HG03103 (cell line): ENCODE measurements at regions not wholly inside any gene's neighbourhood (a gene's known extent, or its start where the extent isn't known, plus 50 kb on each side); places are given as distances from the start of the nearest gene placed in this dataset.

Experiments
- ATAC-seq: cut with Tn5 transposase; IDR thresholded peaks from one replicate; pipeline ENCODE4 v1.9.1; 2021; ENCODE audit warnings: low read depth; ENCODE audit not compliant: unreplicated experiment

GRCh38 chr10:36265741-36266140 lies 623.6 kb upstream of the FZD8 start:
- ATAC-seq: no peak

- no peak for ATAC-seq
Measured at GRCh38 chr10:36263871-36264270, 621.8 kb upstream of the FZD8 start.

- no peak for ATAC-seq
Measured at GRCh38 chr10:36256948-36257356, 614.9 kb upstream of the FZD8 start.

GRCh38 chr10:36256166-36256565 lies 614.1 kb upstream of the FZD8 start:
- ATAC-seq: no peak

GRCh38 chr10:36254199-36254598 lies 612.1 kb upstream of the FZD8 start:
- no peak for ATAC-seq

GRCh38 chr10:36253731-36254130 lies 611.6 kb upstream of the FZD8 start:
- no peak for ATAC-seq

- ATAC-seq: no peak
Measured at GRCh38 chr10:36251068-36251467, 609.0 kb upstream of the FZD8 start.

- ATAC-seq: no peak
Measured at GRCh38 chr10:36248304-36248981, 606.3 kb upstream of the FZD8 start.

GRCh38 chr10:36247478-36247877 lies 605.4 kb upstream of the FZD8 start:
- no peak for ATAC-seq

GRCh38 chr10:36236931-36237330 lies 594.8 kb upstream of the FZD8 start:
- no peak for ATAC-seq

- ATAC-seq: no peak
Measured at GRCh38 chr10:36236341-36236740, 594.2 kb upstream of the FZD8 start.

GRCh38 chr10:36232935-36233334 lies 590.8 kb upstream of the FZD8 start:
- no peak for ATAC-seq

- ATAC-seq: no peak
Measured at GRCh38 chr10:36224431-36224985, 582.4 kb upstream of the FZD8 start.

GRCh38 chr10:36221101-36221500 lies 579.0 kb upstream of the FZD8 start:
- no peak for ATAC-seq

- no peak for ATAC-seq
Measured at GRCh38 chr10:36220151-36220550, 578.1 kb upstream of the FZD8 start.

GRCh38 chr10:36211856-36212255 lies 569.8 kb upstream of the FZD8 start:
- no peak for ATAC-seq

GRCh38 chr10:36209480-36209879 lies 567.4 kb upstream of the FZD8 start:
- no peak for ATAC-seq

GRCh38 chr10:36202881-36203280 lies 560.8 kb upstream of the FZD8 start:
- no peak for ATAC-seq

GRCh38 chr10:36200577-36200976 lies 558.5 kb upstream of the FZD8 start:
- no peak for ATAC-seq

- ATAC-seq: no peak
Measured at GRCh38 chr10:36198322-36198721, 556.2 kb upstream of the FZD8 start.

GRCh38 chr10:36195364-36195763 lies 553.3 kb upstream of the FZD8 start:
- ATAC-seq: no peak

GRCh38 chr10:36194276-36194675 lies 552.2 kb upstream of the FZD8 start:
- ATAC-seq: no peak

- ATAC-seq: no peak
Measured at GRCh38 chr10:36191009-36191408, 548.9 kb upstream of the FZD8 start.
